ENCODE measurements at regions not wholly inside any gene's neighbourhood (a gene's known extent, or its start where the extent isn't known, plus 50 kb on each side); places are given as distances from the start of the nearest gene placed in this dataset.

DNA sequence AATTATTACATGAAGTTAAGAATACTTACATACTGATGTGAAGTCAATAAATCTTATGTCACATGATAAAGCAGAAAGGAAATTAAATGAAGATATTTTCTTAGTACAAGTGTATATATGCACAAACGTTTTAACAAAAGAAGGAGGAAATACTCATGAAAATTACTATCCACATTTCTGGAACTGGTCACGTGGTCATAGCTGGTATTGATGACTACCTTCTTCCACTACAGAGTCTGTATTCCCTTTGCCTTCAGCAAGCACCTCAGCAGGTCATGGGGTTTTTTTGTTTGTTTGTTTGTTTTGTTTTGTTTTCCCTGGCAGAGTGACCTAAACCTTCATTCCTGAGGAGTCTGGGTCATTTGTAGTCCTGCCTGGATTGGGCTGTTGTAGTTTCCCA lies 174.9 kb upstream of the BANK1 start:
- no peak for TF ChIP-seq EP300 (IDR thresholded peaks at IDR 0.05)
- no peak for TF ChIP-seq CTCF (IDR thresholded peaks at IDR 0.05)

Data from tibial nerve (tissue), 4 donors.